Breast epithelium (tissue), 4 donors: ENCODE measurements at regions not wholly inside any gene's neighbourhood (a gene's known extent, or its start where the extent isn't known, plus 50 kb on each side); places are given as distances from the start of the nearest gene placed in this dataset.

Source experiments
- DNase-seq, 2 donors: peaks; one replicate each; pipeline ENCODE4 v3.0.0-alpha.2; 2019; ENCODE audit warnings: low spot score in 2 of 2
- H3K27ac ChIP-seq, 2 donors: fragments of 200-600 bp; sonication (generic) in 1 of 2; one replicate each; pipeline ENCODE4 v1.5.1; 2016 to 2019; ENCODE audit warnings: mild to moderate bottlenecking in 1 of 2
- H3K27me3 ChIP-seq, 2 donors: fragments of 200-600 bp; sonication (generic) in 1 of 2; one replicate each; pipeline versions ENCODE4 v1.5.1 to v1.6.0; 2017 to 2019; ENCODE audit warnings: control low read depth in 1 of 2, mild to moderate bottlenecking in 1 of 2
- H3K36me3 ChIP-seq: fragments of 200-600 bp; one replicate; pipeline ENCODE4 v1.5.1; 2019
- H3K4me1 ChIP-seq, 2 donors: fragments of 200-600 bp; sonication (generic); one replicate each; pipeline ENCODE4 v1.5.1; 2016 to 2019; ENCODE audit warnings: control low read depth in 1 of 2
- H3K4me3 ChIP-seq, 3 donors: fragments of 200-600 bp; sonication (generic); 1 replicate in 2 of 3; 2 replicates in 1 of 3; pipeline ENCODE4 v1.5.1; 2016 to 2019; ENCODE audit warnings: mild to moderate bottlenecking in 3 of 3, moderate library complexity in 2 of 3
- H3K9me3 ChIP-seq, 2 donors: fragments of 200-600 bp; sonication (generic) in 1 of 2; one replicate each; pipeline ENCODE4 v1.5.1; 2016 to 2019; ENCODE audit warnings: control low read depth in 1 of 2
- POLR2A ChIP-seq: fragments of 450-650 bp; IDR thresholded peaks from one replicate; pipeline ENCODE4 v1.6.1; 2016; ENCODE audit warnings: antibody characterized with exemption, mild to moderate bottlenecking, moderate library complexity
- POLR2AphosphoS5 ChIP-seq, 3 donors: sonication (generic); formaldehyde crosslinking; IDR thresholded peaks; one replicate each; pipeline ENCODE4 v1.6.1; 2017; ENCODE audit warnings: antibody characterized with exemption in 3 of 3
- intact Hi-C: fragments of 100-400 bp; cut with DNase I; formaldehyde crosslinking; loops from one replicate; pipeline ENCODE4 v1.15.1; 2023; ENCODE audit warnings: low total_unique reads
- TF ChIP-seq, protein P1 (sequence below), 3 donors: fragments of 450-650 bp; IDR thresholded peaks; one replicate each; pipeline ENCODE4 v1.5.1; 2016 to 2017; ENCODE audit warnings: antibody characterized with exemption in 3 of 3, mild to moderate bottlenecking in 3 of 3, moderate library complexity in 3 of 3

DNA sequence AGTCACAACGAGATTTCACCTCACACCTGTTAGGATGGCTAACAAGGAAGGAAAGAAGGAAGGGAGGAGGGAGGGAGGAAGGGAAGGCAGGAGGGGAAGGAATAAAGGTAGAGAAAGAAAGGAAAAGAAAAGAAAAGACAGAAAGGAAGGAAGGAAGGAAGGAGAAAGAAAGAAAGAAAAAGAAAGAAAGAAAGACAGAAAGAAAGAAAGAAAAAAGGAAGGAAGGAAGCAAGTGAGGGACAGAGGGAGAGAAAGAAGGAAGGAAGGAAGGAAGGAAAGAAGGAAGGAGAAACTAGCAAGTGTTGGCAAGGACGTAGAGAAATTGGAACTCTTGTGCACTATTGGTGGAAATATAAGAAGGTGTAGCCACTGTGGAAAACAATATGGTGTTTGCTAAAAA, 52.2 kb downstream of the CCDC185 start:
- Histone ChIP-seq H3K4me3 (no peak overlapping the region), H3K27me3 (no peaks in the 10 kb centered on the region), H3K9me3 (peaks cover 0 to 6% of the 10 kb centered on the region in 2 donors), H3K4me1 (no peaks in the 10 kb centered on the region), H3K27ac (no peak overlapping the region), H3K36me3 (no peaks in the 10 kb centered on the region)
- intact Hi-C loops = no loop called here
- TF ChIP-seq, protein P1, sequence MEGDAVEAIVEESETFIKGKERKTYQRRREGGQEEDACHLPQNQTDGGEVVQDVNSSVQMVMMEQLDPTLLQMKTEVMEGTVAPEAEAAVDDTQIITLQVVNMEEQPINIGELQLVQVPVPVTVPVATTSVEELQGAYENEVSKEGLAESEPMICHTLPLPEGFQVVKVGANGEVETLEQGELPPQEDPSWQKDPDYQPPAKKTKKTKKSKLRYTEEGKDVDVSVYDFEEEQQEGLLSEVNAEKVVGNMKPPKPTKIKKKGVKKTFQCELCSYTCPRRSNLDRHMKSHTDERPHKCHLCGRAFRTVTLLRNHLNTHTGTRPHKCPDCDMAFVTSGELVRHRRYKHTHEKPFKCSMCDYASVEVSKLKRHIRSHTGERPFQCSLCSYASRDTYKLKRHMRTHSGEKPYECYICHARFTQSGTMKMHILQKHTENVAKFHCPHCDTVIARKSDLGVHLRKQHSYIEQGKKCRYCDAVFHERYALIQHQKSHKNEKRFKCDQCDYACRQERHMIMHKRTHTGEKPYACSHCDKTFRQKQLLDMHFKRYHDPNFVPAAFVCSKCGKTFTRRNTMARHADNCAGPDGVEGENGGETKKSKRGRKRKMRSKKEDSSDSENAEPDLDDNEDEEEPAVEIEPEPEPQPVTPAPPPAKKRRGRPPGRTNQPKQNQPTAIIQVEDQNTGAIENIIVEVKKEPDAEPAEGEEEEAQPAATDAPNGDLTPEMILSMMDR (IDR thresholded peaks at IDR 0.05) = no peak
- TF ChIP-seq POLR2AphosphoS5 (IDR thresholded peaks at IDR 0.05) (no peak), POLR2A (no peak)
- no peak for DNase-seq

DNA sequence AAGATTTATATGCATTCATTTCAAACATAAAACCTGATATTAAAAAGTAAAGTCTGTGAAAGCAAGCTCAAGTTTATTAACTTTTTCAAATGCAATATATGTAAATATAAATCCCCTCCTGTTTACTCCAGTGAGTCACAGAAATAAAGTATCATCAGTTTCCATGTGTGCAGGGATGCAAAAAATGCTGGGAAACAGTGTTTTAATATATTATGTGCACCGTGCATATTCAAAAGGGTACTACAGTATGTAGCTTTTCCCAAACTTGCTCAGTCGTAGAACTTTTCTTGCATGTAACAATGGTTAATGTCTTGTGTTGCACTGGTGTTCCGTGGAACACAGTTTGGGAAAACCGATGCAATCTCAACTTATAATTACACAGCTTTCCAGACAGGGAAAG, 60.7 kb downstream of the CCDC185 start:
- intact Hi-C loops = loop anchor here (1.0 kb wide), 1 partner anchor 16 kb away; no protein-coding TSS in a partner anchor
- Histone ChIP-seq H3K27me3 (no peaks in the 10 kb centered on the region), H3K9me3 (no peaks in the 10 kb centered on the region), H3K4me3 (no peak overlapping the region), H3K4me1 (no peaks in the 10 kb centered on the region), H3K27ac (no peak overlapping the region), H3K36me3 (no peaks in the 10 kb centered on the region)
- DNase-seq = no peak
- TF ChIP-seq, protein P1 (IDR thresholded peaks at IDR 0.05) = no peak
- TF ChIP-seq POLR2AphosphoS5 (IDR thresholded peaks at IDR 0.05) = no peak
- no peak for TF ChIP-seq POLR2A

DNA sequence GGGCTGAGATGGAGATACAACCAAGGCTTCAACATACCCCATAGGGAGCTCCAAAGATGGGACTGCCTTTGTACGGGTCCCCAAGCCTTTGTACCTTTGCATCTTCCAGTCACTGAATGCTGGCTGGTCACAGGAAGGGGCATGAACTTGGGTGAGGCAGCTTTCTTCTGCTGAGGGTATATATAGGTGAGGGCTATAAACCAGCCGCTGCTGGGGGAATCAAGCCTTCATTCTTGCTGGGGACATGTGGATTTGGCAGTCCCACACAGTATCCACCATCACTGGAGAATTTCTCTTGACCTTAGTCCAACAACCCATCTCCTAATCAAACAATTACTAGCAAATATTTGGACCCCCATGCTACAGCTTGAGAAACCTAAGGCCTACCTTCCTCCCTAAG, 61.7 kb downstream of the CCDC185 start:
- H3K4me1 ChIP-seq = no peaks in the 10 kb centered on the region
- DNase-seq = no peak
- no peaks in the 10 kb centered on the region for H3K27me3 ChIP-seq
- no peak overlapping the region for H3K27ac ChIP-seq
- no peaks in the 10 kb centered on the region for H3K9me3 ChIP-seq
- TF ChIP-seq, protein P1 (IDR thresholded peaks at IDR 0.05) = no peak
- no peak for TF ChIP-seq POLR2A
- no peak for TF ChIP-seq POLR2AphosphoS5 (IDR thresholded peaks at IDR 0.05)
- intact Hi-C loops = loop anchor here (1.0 kb wide), 1 partner anchor 15 kb away; no protein-coding TSS in a partner anchor
- H3K4me3 ChIP-seq = no peak overlapping the region
- no peaks in the 10 kb centered on the region for H3K36me3 ChIP-seq

DNA sequence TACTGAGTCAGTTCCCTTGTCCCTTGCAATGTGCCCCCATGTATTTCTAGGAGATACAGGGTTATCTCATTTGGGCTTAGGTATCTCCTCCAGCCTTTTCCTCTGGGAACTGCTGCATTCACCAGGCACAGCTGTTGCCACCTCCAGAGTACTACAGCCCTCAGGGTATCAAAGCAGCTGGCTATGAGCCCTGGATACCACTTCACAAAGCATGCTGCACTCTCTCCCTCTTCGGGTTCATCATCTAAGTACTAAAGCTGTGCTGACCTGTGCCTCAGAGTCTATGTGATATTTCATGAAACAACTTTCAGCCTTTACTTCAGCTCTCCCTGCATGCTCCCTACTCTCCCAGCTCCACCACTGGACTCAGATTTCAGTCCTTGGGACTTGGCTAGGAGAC, 62.3 kb downstream of the CCDC185 start:
- no peaks in the 10 kb centered on the region for H3K36me3 ChIP-seq
- no peak overlapping the region for H3K4me3 ChIP-seq
- intact Hi-C loops = no loop called here
- no peaks in the 10 kb centered on the region for H3K27me3 ChIP-seq
- TF ChIP-seq POLR2A = no peak
- H3K9me3 ChIP-seq = no peaks in the 10 kb centered on the region
- no peaks in the 10 kb centered on the region for H3K4me1 ChIP-seq
- no peak for DNase-seq
- no peak overlapping the region for H3K27ac ChIP-seq

DNA sequence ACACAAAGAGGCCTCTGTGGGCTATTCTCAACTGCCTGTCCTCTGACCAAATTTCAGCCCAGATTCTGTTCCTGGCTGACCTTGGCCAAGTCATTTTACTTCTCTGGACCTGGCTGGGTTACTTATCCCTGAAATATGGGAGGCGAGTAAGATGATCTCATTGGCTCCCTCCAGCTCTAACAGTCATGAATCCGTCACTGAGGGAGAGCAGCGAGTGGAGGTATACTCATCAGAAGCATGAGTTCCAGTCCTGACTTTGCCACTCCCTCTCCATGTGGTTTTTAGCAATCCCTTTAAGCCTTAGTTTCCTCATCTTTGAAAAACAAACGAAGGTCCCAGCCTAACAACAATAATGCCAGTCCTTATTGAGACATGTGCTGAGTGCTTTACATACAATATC, 63.5 kb downstream of the CCDC185 start:
- intact Hi-C loops = no loop called here
- no peak overlapping the region for H3K27ac ChIP-seq
- H3K9me3 ChIP-seq = no peaks in the 10 kb centered on the region
- H3K4me3 ChIP-seq = no peak overlapping the region
- TF ChIP-seq, protein P1 (IDR thresholded peaks at IDR 0.05) = no peak
- TF ChIP-seq POLR2AphosphoS5 (IDR thresholded peaks at IDR 0.05) (no peak), POLR2A (no peak)
- H3K36me3 ChIP-seq = no peaks in the 10 kb centered on the region
- H3K4me1 ChIP-seq = no peaks in the 10 kb centered on the region
- no peaks in the 10 kb centered on the region for H3K27me3 ChIP-seq
- no peak for DNase-seq

DNA sequence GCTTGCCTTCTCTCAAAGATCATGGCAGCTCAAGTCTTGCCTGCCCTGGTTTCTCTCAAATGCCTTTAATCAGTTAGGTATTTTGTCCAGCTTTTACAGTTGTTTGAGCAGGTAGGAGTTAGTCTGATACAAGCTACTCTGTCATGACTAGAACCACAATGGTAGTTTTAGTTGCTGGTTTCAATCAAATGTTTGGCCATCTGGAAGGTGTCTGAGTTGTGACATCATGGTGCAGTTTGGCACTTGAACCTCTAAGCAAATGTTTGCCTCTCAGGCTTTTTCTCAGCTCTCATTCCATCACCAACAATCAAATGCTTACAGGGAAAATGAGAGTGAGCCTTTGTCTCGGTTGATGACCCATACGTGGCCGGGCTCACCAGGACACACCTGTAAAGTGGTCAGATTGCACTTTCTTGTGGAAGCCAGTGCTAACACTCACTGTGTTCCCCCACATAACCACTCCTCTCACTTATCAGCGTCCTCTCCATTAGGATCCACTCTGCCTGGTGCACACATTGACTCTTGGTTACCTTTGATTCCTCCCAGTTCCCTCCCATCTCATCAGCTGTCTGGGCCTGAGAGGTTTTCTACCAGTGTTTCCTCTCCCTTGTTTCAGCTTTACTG, 67.5 kb downstream of the CCDC185 start:
- Histone ChIP-seq H3K9me3 (no peaks in the 10 kb centered on the region), H3K36me3 (no peaks in the 10 kb centered on the region), H3K27me3 (no peaks in the 10 kb centered on the region), H3K4me3 (no peak overlapping the region), H3K27ac (no peak overlapping the region), H3K4me1 (no peaks in the 10 kb centered on the region)
- DNase-seq = no peak
- intact Hi-C loops = no loop called here
- TF ChIP-seq POLR2AphosphoS5 (IDR thresholded peaks at IDR 0.05) (no peak), POLR2A (no peak)
- TF ChIP-seq, protein P1 (IDR thresholded peaks at IDR 0.05) = no peak
